Adrenal gland (tissue), 5 donors: ENCODE measurements at regions not wholly inside any gene's neighbourhood (a gene's known extent, or its start where the extent isn't known, plus 50 kb on each side); places are given as distances from the start of the nearest gene placed in this dataset.
"Not testable (repeated sequence)": the region's sequence is repeated elsewhere in the genome, so short reads cannot be mapped to it uniquely, and the experiment has no call there.

Experiments
- CTCF ChIP-seq, 6 experiments: fragments of 450-650 bp in 4 of 6; fragments of 200-600 bp in 2 of 6; sonication (generic) in 1 of 6; IDR thresholded peaks; 1 replicate in 5 of 6; 2 replicates in 1 of 6; pipeline versions ENCODE4 v1.5.1 to v1.8.0; 2016 to 2021; ENCODE audit warnings: antibody characterized with exemption in 6 of 6, mild to moderate bottlenecking in 2 of 6, moderate library complexity in 1 of 6
- POLR2A ChIP-seq, 2 donors: fragments of 450-650 bp; IDR thresholded peaks; one replicate each; pipeline ENCODE4 v1.6.1; 2017; ENCODE audit warnings: antibody characterized with exemption in 2 of 2, mild to moderate bottlenecking in 2 of 2, moderate library complexity in 1 of 2
- donor health status: DM: no; HTN: no; CAD: no.

GRCh38 chr1:207201534-207201933, 97.5 kb downstream of the C4BPA start:
- not testable (repeated sequence) for TF ChIP-seq CTCF, POLR2A (IDR thresholded peaks at IDR 0.05)
